ENCODE measurements at regions not wholly inside any gene's neighbourhood (a gene's known extent, or its start where the extent isn't known, plus 50 kb on each side); places are given as distances from the start of the nearest gene placed in this dataset.

DNA sequence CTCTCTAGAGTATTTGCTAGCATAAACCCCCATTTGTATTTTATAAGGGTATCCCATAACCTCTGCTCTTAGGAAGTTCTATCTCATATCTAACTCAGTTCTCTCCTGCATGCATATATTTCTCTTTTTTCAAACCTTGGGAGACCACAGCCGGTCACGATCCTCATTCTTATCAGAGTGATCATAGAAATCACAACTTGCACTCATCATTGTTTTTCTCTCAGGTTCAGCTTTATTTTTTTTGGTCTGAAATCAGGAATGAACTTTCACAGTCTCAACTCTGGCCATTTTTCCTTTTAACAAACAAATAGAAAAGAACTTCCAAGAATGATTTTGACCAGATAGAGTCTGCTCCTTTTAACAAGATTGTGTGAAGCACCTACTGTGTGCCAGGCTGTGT lies 98.6 kb upstream of the BLID start:
- H3K36me3 ChIP-seq (ENCODE audit: insufficient read depth, low read length) = no peaks in the 10 kb centered on the region
- H3K4me1 ChIP-seq (ENCODE audit: insufficient read depth, low read length) = no peaks in the 10 kb centered on the region
- no peaks in the 10 kb centered on the region for H3K27me3 ChIP-seq (ENCODE audit: insufficient read depth, low read length)
- Mint-ChIP-seq H3K9me3 (no peaks in the 10 kb centered on the region), H3K27me3 (peaks cover 0 to 4% of the 10 kb centered on the region in 2 donors), H3K36me3 (no peaks in the 10 kb centered on the region), H3K27ac (no peak overlapping the region), H3K4me1 (no peaks in the 10 kb centered on the region), H3K4me3 (no peak overlapping the region)
- POLR2A ChIA-PET (ENCODE audit: partially characterized antibody) = no interaction called here
- no peak for DNase-seq
- no peaks in the 10 kb centered on the region for H3K9me3 ChIP-seq (ENCODE audit: control insufficient read depth in 1 of 2, low read length in 2 of 2)
- H3K4me3 ChIP-seq (ENCODE audit: low read length in 2 of 2) = no peak overlapping the region
- CTCF ChIA-PET (ENCODE audit: partially characterized antibody) = no interaction called here
- intact Hi-C loops (cut with micrococcal nuclease) = loop anchor here (2.0 kb wide), 1 partner anchor 290 kb away; no protein-coding TSS in a partner anchor
- no peak overlapping the region for H3K27ac ChIP-seq (ENCODE audit: low read depth, low read length)

DNA sequence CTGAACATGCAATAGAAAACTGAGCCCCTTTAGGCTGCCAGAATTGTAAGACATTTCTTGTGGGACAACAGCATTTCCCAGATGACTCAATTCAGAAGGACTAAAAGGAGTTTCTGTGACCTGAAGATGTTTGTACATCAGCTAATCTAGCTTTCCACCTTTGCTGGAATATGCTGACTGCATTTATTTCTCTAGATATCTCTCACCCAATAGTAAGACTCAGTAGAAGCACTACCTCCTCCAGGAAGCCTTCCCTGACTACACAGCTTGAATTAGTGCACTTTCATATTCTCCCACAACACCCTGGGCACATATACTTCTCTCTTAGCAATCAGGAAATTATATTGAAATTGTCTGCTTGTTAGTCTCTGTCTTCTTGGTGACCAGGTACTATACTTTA lies 98.1 kb upstream of the BLID start:
- no peaks in the 10 kb centered on the region for H3K36me3 Mint-ChIP-seq

DNA sequence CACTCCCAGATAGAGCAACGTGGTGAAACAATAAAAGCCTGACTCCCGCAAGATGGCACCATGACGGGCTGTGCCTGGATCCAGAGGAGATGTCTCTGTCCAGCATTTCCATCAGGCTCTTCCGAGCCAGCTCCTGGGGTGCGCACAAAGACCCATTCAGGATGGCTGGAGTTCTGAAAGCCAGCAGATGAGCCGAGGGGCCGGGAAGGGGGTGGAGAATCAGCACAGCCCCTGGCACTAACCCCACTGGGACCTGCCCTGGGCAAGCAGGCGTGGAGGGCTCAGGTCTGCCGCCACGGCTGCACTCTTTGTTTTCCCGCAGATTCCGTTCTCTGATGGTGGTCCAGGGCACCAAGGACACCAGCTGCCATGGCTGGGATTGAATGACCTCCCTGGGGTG lies 97.2 kb upstream of the BLID start:
- no peak for DNase-seq
- CTCF ChIA-PET (ENCODE audit: partially characterized antibody) = no interaction called here
- intact Hi-C loops (cut with micrococcal nuclease) = no loop called here
- Histone ChIP-seq H3K27me3 (ENCODE audit: insufficient read depth, low read length) (no peaks in the 10 kb centered on the region), H3K4me1 (ENCODE audit: insufficient read depth, low read length) (no peaks in the 10 kb centered on the region), H3K36me3 (ENCODE audit: insufficient read depth, low read length) (no peaks in the 10 kb centered on the region), H3K9me3 (ENCODE audit: control insufficient read depth in 1 of 2, low read length in 2 of 2) (no peaks in the 10 kb centered on the region), H3K4me3 (ENCODE audit: low read length in 2 of 2) (no peak overlapping the region), H3K27ac (ENCODE audit: low read depth, low read length) (no peak overlapping the region)
- Mint-ChIP-seq H3K27ac (no peak overlapping the region), H3K9me3 (no peaks in the 10 kb centered on the region), H3K27me3 (peaks cover 0 to 3% of the 10 kb centered on the region in 2 donors), H3K4me3 (no peak overlapping the region), H3K36me3 (no peaks in the 10 kb centered on the region), H3K4me1 (no peaks in the 10 kb centered on the region)
- POLR2A ChIA-PET (ENCODE audit: partially characterized antibody) = no interaction called here

More for the DNA sequence above, 98.1 kb upstream of the BLID start:
- no peak overlapping the region for H3K4me3 ChIP-seq (ENCODE audit: low read length in 2 of 2)
- ChIA-PET POLR2A (ENCODE audit: partially characterized antibody) (no interaction called here), CTCF (ENCODE audit: partially characterized antibody) (interaction anchor here (0.8 kb wide), 1 partner anchor 10 kb away, joined by 3 read pairs; no protein-coding TSS in a partner anchor)
- H3K9me3 Mint-ChIP-seq = no peaks in the 10 kb centered on the region
- H3K9me3 ChIP-seq (ENCODE audit: control insufficient read depth in 1 of 2, low read length in 2 of 2) = no peaks in the 10 kb centered on the region
- DNase-seq = peak in 1 of 5 donors; percentile 18
- intact Hi-C loops (cut with micrococcal nuclease) = loop anchor here (2.0 kb wide), 1 partner anchor 291 kb away; no protein-coding TSS in a partner anchor
- no peak overlapping the region for H3K27ac ChIP-seq (ENCODE audit: low read depth, low read length)
- no peaks in the 10 kb centered on the region for H3K4me1 ChIP-seq (ENCODE audit: insufficient read depth, low read length)
- peaks cover 0 to 3% of the 10 kb centered on the region in 2 donors for H3K27me3 Mint-ChIP-seq
- H3K4me1 Mint-ChIP-seq = no peaks in the 10 kb centered on the region
- H3K27ac Mint-ChIP-seq = no peak overlapping the region
- H3K4me3 Mint-ChIP-seq = no peak overlapping the region
- H3K36me3 ChIP-seq (ENCODE audit: insufficient read depth, low read length) = no peaks in the 10 kb centered on the region
- H3K27me3 ChIP-seq (ENCODE audit: insufficient read depth, low read length) = no peaks in the 10 kb centered on the region

DNA sequence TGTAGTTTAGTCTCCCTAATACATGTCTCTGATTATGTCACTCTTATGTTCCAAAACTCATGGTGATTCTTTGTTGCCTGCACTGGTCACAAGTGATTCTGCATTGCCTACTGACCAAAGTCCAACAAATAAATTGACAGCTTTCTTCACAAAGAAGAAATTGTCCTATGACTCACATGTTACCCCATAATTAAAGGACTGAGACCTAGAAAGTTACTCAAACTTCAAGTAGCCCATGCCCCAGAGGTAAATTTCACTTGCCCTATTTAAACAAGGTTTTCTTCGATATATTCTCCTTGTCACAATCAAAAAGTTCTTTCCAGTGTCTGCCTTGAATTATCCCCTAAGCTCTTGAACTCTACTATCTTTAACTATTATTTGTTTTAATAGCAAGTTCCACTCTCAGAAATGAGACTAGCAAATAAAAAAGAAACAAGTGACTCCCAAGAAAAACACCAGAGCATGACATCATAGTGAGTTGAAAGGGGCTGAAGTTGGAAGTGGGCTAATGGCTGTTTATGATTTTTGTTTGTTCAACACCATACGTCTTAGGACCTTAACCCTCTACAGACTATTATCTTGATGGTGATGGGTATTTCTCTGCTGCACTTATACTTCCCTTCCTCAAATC lies 94.5 kb upstream of the BLID start:
- H3K4me1 Mint-ChIP-seq = no peaks in the 10 kb centered on the region
- ChIA-PET CTCF (ENCODE audit: partially characterized antibody) (no interaction called here), POLR2A (ENCODE audit: partially characterized antibody) (no interaction called here)
- H3K27ac ChIP-seq (ENCODE audit: low read depth, low read length) = no peak overlapping the region
- intact Hi-C loops (cut with micrococcal nuclease) = no loop called here
- H3K4me3 ChIP-seq (ENCODE audit: low read length in 2 of 2) = no peak overlapping the region
- H3K9me3 ChIP-seq (ENCODE audit: control insufficient read depth in 1 of 2, low read length in 2 of 2) = no peaks in the 10 kb centered on the region
- H3K27me3 ChIP-seq (ENCODE audit: insufficient read depth, low read length) = no peaks in the 10 kb centered on the region
- H3K27ac Mint-ChIP-seq = no peak overlapping the region
- H3K9me3 Mint-ChIP-seq = peaks cover 0 to 3% (median 0%) of the 10 kb centered on the region in 8 donors
- no peak overlapping the region for H3K4me3 Mint-ChIP-seq
- DNase-seq = no peak
- no peaks in the 10 kb centered on the region for H3K36me3 Mint-ChIP-seq
- H3K27me3 Mint-ChIP-seq = peaks cover 1 to 7% of the 10 kb centered on the region in 2 donors
- no peaks in the 10 kb centered on the region for H3K36me3 ChIP-seq (ENCODE audit: insufficient read depth, low read length)
- H3K4me1 ChIP-seq (ENCODE audit: insufficient read depth, low read length) = no peaks in the 10 kb centered on the region

DNA sequence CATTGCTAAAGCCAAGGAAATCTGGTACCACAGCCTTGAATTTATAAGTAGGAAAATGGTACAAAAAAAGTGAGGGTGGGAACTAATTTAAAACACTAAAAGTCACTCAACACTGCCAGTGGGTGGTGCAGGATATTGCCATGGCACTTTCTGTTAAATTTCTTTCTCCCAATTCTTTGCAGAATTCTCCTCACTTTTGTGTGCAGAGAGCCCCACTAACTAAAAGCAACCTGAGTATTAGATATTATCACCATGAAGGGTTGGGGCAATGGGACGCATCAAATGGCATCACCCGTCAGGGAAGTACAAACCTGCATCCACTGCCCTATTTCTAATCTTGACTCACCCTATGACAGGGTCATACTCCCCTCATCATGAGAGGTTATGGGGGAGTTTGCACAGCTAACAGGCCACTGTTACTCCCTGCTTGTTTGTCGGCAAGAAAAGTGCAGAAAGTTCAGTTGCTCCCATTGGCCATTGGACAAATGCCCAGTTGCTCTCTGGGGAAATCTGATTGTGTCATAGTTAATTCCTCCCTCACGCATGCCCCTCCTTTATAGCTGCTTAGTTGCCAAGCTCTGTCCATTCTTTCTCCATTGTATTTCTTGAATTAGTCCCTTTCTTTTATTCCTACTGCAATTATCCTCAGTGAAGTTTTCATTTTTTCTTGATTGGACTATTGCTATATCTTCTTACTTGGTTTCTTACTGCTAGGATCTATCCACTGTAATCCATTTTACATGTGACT lies 93.8 kb upstream of the BLID start:
- Histone ChIP-seq H3K27ac (ENCODE audit: low read depth, low read length) (no peak overlapping the region), H3K4me3 (ENCODE audit: low read length in 2 of 2) (no peak overlapping the region), H3K27me3 (ENCODE audit: insufficient read depth, low read length) (no peaks in the 10 kb centered on the region), H3K4me1 (ENCODE audit: insufficient read depth, low read length) (no peaks in the 10 kb centered on the region), H3K9me3 (ENCODE audit: control insufficient read depth in 1 of 2, low read length in 2 of 2) (no peaks in the 10 kb centered on the region), H3K36me3 (ENCODE audit: insufficient read depth, low read length) (no peaks in the 10 kb centered on the region)
- no peaks in the 10 kb centered on the region for H3K4me1 Mint-ChIP-seq
- H3K27ac Mint-ChIP-seq = no peak overlapping the region
- ChIA-PET POLR2A (ENCODE audit: partially characterized antibody) (no interaction called here), CTCF (ENCODE audit: partially characterized antibody) (no interaction called here)
- intact Hi-C loops (cut with micrococcal nuclease) = no loop called here
- no peaks in the 10 kb centered on the region for H3K36me3 Mint-ChIP-seq
- DNase-seq = no peak
- H3K27me3 Mint-ChIP-seq = peaks cover 4 to 10% of the 10 kb centered on the region in 2 donors
- H3K4me3 Mint-ChIP-seq = peak overlapping the region in 1 of 8 donors; percentile 7
- H3K9me3 Mint-ChIP-seq = peaks cover 0 to 3% (median 0%) of the 10 kb centered on the region in 8 donors

DNA sequence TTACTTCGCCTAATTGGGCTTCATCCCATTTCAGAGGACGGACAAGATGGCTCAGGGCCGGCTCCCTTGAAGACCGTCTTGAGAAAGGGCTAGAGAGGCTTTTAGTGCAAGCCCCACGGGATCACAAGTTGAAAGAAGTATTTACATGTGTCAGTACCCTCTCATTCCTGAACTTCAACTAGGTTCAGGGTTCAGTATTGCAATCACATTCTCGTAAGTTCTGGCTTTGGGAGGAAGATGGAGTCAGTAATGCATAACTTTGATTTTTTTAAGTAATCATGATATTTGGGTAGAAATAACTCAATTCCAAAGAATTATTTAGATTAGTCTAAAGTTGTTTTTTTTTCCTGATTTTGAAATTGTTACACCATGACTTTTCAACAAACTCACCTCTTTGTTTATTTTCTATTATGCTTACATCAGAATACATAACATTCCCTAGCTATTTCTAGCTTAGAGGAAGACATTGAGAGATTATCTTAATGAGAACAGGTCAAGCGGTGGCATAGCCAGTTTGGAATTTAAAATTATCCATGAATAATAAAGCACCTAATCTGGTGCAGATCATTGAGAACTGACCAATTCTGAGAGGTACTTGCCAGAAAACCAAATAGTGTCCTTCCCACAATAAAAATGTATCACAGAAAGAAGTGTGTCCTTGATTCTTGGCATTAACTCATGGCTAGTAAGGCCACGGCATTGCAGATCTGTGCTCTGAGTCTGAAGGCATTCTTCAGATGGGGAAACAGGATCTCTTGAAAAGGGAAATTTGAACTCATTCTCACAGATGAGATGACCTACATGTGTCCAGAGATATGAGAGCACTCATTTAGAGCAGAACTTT lies 92.1 kb upstream of the BLID start:
- no peak overlapping the region for H3K4me3 Mint-ChIP-seq
- no peaks in the 10 kb centered on the region for H3K4me1 ChIP-seq (ENCODE audit: insufficient read depth, low read length)
- H3K27me3 ChIP-seq (ENCODE audit: insufficient read depth, low read length) = no peaks in the 10 kb centered on the region
- no peaks in the 10 kb centered on the region for H3K36me3 ChIP-seq (ENCODE audit: insufficient read depth, low read length)
- ChIA-PET CTCF (ENCODE audit: partially characterized antibody) (no interaction called here), POLR2A (ENCODE audit: partially characterized antibody) (no interaction called here)
- H3K27ac Mint-ChIP-seq = no peak overlapping the region
- H3K9me3 Mint-ChIP-seq = peaks cover 0 to 3% (median 0%) of the 10 kb centered on the region in 8 donors
- intact Hi-C loops (cut with micrococcal nuclease) = no loop called here
- H3K4me1 Mint-ChIP-seq = no peaks in the 10 kb centered on the region
- no peaks in the 10 kb centered on the region for H3K36me3 Mint-ChIP-seq
- DNase-seq = no peak
- no peaks in the 10 kb centered on the region for H3K9me3 ChIP-seq (ENCODE audit: control insufficient read depth in 1 of 2, low read length in 2 of 2)
- H3K4me3 ChIP-seq (ENCODE audit: low read length in 2 of 2) = no peak overlapping the region
- H3K27ac ChIP-seq (ENCODE audit: low read depth, low read length) = no peak overlapping the region
- peaks cover 8 to 13% of the 10 kb centered on the region in 2 donors for H3K27me3 Mint-ChIP-seq

DNA sequence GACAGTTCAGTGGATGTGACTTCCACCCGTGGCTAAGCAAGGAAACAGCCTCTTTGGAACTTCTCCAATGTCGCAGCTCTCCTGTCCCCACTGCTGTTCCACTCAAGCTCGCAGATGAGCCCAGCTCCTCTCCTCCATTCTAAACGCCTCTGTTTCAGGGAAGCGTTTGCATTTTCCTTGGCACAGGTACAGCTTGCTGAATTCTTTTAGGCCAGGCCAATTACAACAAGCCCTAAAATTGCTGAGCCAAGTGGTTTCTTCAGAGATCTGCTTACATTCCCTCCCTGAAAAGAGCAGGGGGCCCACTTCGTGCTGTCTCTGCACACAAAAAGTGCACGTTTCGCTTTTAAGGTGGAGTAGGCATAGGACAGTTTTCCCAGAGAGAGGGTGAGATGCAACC lies 91.5 kb upstream of the BLID start:
- peaks cover 11 to 18% of the 10 kb centered on the region in 2 donors for H3K27me3 Mint-ChIP-seq
- Histone ChIP-seq H3K27ac (ENCODE audit: low read depth, low read length) (no peak overlapping the region), H3K27me3 (ENCODE audit: insufficient read depth, low read length) (no peaks in the 10 kb centered on the region), H3K9me3 (ENCODE audit: control insufficient read depth in 1 of 2, low read length in 2 of 2) (no peaks in the 10 kb centered on the region), H3K4me3 (ENCODE audit: low read length in 2 of 2) (no peak overlapping the region), H3K36me3 (ENCODE audit: insufficient read depth, low read length) (no peaks in the 10 kb centered on the region), H3K4me1 (ENCODE audit: insufficient read depth, low read length) (no peaks in the 10 kb centered on the region)
- no peaks in the 10 kb centered on the region for H3K4me1 Mint-ChIP-seq
- CTCF ChIA-PET (ENCODE audit: partially characterized antibody) = no interaction called here
- no peak overlapping the region for H3K27ac Mint-ChIP-seq
- H3K9me3 Mint-ChIP-seq = peaks cover 0 to 3% (median 0%) of the 10 kb centered on the region in 8 donors
- H3K36me3 Mint-ChIP-seq = no peaks in the 10 kb centered on the region
- POLR2A ChIA-PET (ENCODE audit: partially characterized antibody) = no interaction called here
- no peak for DNase-seq
- intact Hi-C loops (cut with micrococcal nuclease) = no loop called here
- H3K4me3 Mint-ChIP-seq = no peak overlapping the region
